ENCODE measurements at regions not wholly inside any gene's neighbourhood (a gene's known extent, or its start where the extent isn't known, plus 50 kb on each side); places are given as distances from the start of the nearest gene placed in this dataset.
"Not testable (repeated sequence)": the region's sequence is repeated elsewhere in the genome, so short reads cannot be mapped to it uniquely, and the experiment has no call there.

GRCh38 chr6:170040906-170041305, 250.0 kb downstream of the DLL1 start:
- FAIRE-seq, result no peak

- FAIRE-seq, result no peak
Observed at GRCh38 chr6:170040115-170040500, 250.8 kb downstream of the DLL1 start.

- FAIRE-seq, result no peak
Observed at GRCh38 chr6:170039156-170040114, 251.4 kb downstream of the DLL1 start.

GRCh38 chr6:170038708-170039107, 252.2 kb downstream of the DLL1 start:
- no peak for FAIRE-seq

GRCh38 chr6:170038251-170038650, 252.6 kb downstream of the DLL1 start:
- FAIRE-seq, result no peak

- FAIRE-seq, result no peak
Observed at GRCh38 chr6:170037541-170038250, 253.2 kb downstream of the DLL1 start.

- no peak for FAIRE-seq
Observed at GRCh38 chr6:170036916-170037315, 254.0 kb downstream of the DLL1 start.

GRCh38 chr6:170036367-170036766, 254.5 kb downstream of the DLL1 start:
- not testable (repeated sequence) for FAIRE-seq

GRCh38 chr6:170035901-170036304, 255.0 kb downstream of the DLL1 start:
- no peak for FAIRE-seq

- no peak for FAIRE-seq
Observed at GRCh38 chr6:170035044-170035443, 255.8 kb downstream of the DLL1 start.

- FAIRE-seq, result no peak
Observed at GRCh38 chr6:170034294-170034693, 256.6 kb downstream of the DLL1 start.

GRCh38 chr6:170033666-170034065, 257.2 kb downstream of the DLL1 start:
- no peak for FAIRE-seq

- FAIRE-seq, result no peak
Observed at GRCh38 chr6:170032706-170033309, 258.1 kb downstream of the DLL1 start.

GRCh38 chr6:170032197-170032596, 258.7 kb downstream of the DLL1 start:
- no peak for FAIRE-seq

GRCh38 chr6:170031684-170032121, 259.2 kb downstream of the DLL1 start:
- no peak for FAIRE-seq

- no peak for FAIRE-seq
Observed at GRCh38 chr6:170030821-170031471, 259.9 kb downstream of the DLL1 start.

- no peak for FAIRE-seq
Observed at GRCh38 chr6:170030284-170030815, 260.5 kb downstream of the DLL1 start.

GRCh38 chr6:170029416-170030283, 261.2 kb downstream of the DLL1 start:
- no peak for FAIRE-seq

- FAIRE-seq, result no peak
Observed at GRCh38 chr6:170028629-170029345, 262.1 kb downstream of the DLL1 start.

GRCh38 chr6:170027647-170028043, 263.2 kb downstream of the DLL1 start:
- FAIRE-seq, result no peak

Data from colon (tissue), 2 donors.